ENCODE measurements at regions not wholly inside any gene's neighbourhood (a gene's known extent, or its start where the extent isn't known, plus 50 kb on each side); places are given as distances from the start of the nearest gene placed in this dataset.

DNA sequence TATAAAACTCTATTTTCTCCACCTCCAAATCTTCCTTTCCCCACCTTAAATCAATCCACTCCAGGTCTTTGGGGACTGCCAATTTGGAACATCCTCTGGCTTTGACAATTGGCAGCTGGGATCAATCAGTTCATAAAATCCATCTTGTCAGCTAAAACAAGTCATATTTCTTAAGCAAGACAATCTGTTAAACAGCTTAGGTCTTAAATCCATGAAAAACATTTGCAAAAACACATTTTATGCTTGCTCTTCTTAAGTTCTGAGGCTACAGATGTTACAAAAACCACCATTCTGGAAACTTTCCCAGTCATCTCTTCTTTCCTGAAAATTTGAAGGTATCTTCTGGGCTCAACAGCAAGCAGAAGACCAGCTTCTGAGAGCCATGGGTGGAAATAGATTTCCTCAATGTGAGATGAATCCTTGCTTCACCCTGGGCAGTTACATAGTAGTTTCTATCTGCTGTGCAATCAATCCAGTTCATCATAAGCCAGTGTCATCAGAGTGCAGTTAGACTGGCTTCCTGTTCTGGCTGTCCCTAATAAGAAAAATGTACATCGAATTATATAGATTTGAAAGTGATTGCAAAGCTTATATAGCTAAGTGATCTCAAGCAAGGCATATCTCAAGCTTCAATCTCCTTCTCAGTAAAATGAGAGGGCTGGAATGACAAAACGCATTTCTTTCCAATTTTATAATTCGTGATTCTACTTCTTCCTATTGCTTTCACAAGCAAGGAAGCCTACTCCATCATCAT, 402.7 kb upstream of the INTU start:
- Histone ChIP-seq H3K4me3 (replicated peaks in 1 of 3; ENCODE audit: insufficient read depth in 1 of 3, low read depth in 1 of 3, low read length in 3 of 3) (no peak overlapping the region), H2AFZ (ENCODE audit: low read depth, low read length) (no peak overlapping the region), H3K9me1 (replicated peaks; ENCODE audit: control insufficient read depth, extremely low read depth, insufficient read depth, low read length) (no peaks in the 10 kb centered on the region), H3K4me1 (ENCODE audit: control insufficient read depth, extremely low read depth, insufficient read depth, low read length) (no peaks in the 10 kb centered on the region), H3K27ac (ENCODE audit: insufficient read depth, low read depth, low read length) (no peak overlapping the region), H3K36me3 (ENCODE audit: control insufficient read depth in 2 of 2, extremely low read depth in 1 of 2, insufficient read depth in 2 of 2, low read length in 2 of 2) (no peaks in the 10 kb centered on the region), H3K9me3 (replicated peaks; ENCODE audit: control insufficient read depth, insufficient read depth, low read length) (peaks cover 2% of the 10 kb centered on the region), H4K20me1 (replicated peaks; ENCODE audit: control insufficient read depth, extremely low read depth, insufficient read depth, low read length) (no peaks in the 10 kb centered on the region), H3K27me3 (ENCODE audit: control insufficient read depth in 2 of 2, insufficient read depth in 2 of 2, low read length in 2 of 2) (no peaks in the 10 kb centered on the region), H3K4me2 (ENCODE audit: insufficient read depth, low read length) (no peak overlapping the region), H3K79me2 (ENCODE audit: control insufficient read depth, insufficient read depth, low read length) (no peaks in the 10 kb centered on the region), H3K9ac (replicated peaks; ENCODE audit: extremely low read depth, insufficient read depth, low read length) (no peak overlapping the region)
- BruUV-seq (replicated peaks) = no TSS peak
- dilution Hi-C loops (cut with MboI; ENCODE audit: extremely low pct_ligation_motif_present, low sequenced_read_pairs) = no loop called here
- FAIRE-seq = no peak
- intact Hi-C loops (cut with micrococcal nuclease) = no loop called here
- POLR2A ChIA-PET = no interaction called here
- no peak for TF ChIP-seq JUN (IDR thresholded peaks at IDR 0.05; ENCODE audit: borderline replicate concordance, insufficient read depth, insufficient read length, low read depth)
- DNase-seq (ENCODE audit: low read depth, low spot score) = no peak
- CTCF ChIA-PET = no interaction called here

DNA sequence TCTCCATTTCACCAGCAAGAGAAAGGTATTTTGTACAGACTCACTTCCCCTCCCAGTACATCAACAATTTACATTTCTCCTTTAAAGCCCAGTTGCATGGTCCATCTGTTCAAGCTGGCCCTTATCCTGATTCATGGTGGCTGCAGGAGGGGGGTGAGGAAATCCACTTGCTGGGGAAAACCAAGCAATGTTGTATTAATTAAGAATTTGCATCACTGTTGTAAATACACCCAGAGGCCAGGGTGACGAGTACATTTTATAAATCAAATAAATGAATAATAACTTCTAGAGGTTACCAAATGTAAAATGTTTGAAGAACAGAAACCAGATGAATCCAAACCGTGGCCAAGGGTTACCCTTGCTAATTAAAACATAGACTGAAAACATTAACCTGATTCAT, 395.9 kb upstream of the INTU start:
- Histone ChIP-seq H3K4me3 (replicated peaks in 1 of 3; ENCODE audit: insufficient read depth in 1 of 3, low read depth in 1 of 3, low read length in 3 of 3) (no peak overlapping the region), H3K9ac (replicated peaks; ENCODE audit: extremely low read depth, insufficient read depth, low read length) (no peak overlapping the region), H3K36me3 (ENCODE audit: control insufficient read depth in 2 of 2, extremely low read depth in 1 of 2, insufficient read depth in 2 of 2, low read length in 2 of 2) (no peaks in the 10 kb centered on the region), H4K20me1 (replicated peaks; ENCODE audit: control insufficient read depth, extremely low read depth, insufficient read depth, low read length) (no peaks in the 10 kb centered on the region), H3K27ac (ENCODE audit: insufficient read depth, low read depth, low read length) (no peak overlapping the region), H2AFZ (ENCODE audit: low read depth, low read length) (no peak overlapping the region), H3K4me1 (ENCODE audit: control insufficient read depth, extremely low read depth, insufficient read depth, low read length) (no peaks in the 10 kb centered on the region), H3K9me1 (replicated peaks; ENCODE audit: control insufficient read depth, extremely low read depth, insufficient read depth, low read length) (no peaks in the 10 kb centered on the region), H3K79me2 (ENCODE audit: control insufficient read depth, insufficient read depth, low read length) (no peaks in the 10 kb centered on the region), H3K9me3 (replicated peaks; ENCODE audit: control insufficient read depth, insufficient read depth, low read length) (peaks cover 5% of the 10 kb centered on the region), H3K4me2 (ENCODE audit: insufficient read depth, low read length) (no peak overlapping the region), H3K27me3 (ENCODE audit: control insufficient read depth in 2 of 2, insufficient read depth in 2 of 2, low read length in 2 of 2) (no peaks in the 10 kb centered on the region)
- CTCF ChIA-PET = no interaction called here
- FAIRE-seq (no peak), DNase-seq (ENCODE audit: low read depth, low spot score) (no peak)
- dilution Hi-C loops (cut with MboI; ENCODE audit: extremely low pct_ligation_motif_present, low sequenced_read_pairs) (no loop called here), intact Hi-C loops (cut with micrococcal nuclease) (no loop called here)
- TF ChIP-seq MAX (IDR thresholded peaks at IDR 0.05; ENCODE audit: insufficient read depth, insufficient read length) = no peak
- TF ChIP-seq, protein P1, sequence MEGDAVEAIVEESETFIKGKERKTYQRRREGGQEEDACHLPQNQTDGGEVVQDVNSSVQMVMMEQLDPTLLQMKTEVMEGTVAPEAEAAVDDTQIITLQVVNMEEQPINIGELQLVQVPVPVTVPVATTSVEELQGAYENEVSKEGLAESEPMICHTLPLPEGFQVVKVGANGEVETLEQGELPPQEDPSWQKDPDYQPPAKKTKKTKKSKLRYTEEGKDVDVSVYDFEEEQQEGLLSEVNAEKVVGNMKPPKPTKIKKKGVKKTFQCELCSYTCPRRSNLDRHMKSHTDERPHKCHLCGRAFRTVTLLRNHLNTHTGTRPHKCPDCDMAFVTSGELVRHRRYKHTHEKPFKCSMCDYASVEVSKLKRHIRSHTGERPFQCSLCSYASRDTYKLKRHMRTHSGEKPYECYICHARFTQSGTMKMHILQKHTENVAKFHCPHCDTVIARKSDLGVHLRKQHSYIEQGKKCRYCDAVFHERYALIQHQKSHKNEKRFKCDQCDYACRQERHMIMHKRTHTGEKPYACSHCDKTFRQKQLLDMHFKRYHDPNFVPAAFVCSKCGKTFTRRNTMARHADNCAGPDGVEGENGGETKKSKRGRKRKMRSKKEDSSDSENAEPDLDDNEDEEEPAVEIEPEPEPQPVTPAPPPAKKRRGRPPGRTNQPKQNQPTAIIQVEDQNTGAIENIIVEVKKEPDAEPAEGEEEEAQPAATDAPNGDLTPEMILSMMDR (IDR thresholded peaks at IDR 0.05; ENCODE audit: extremely low read depth in 1 of 2, insufficient read depth in 1 of 2, low read depth in 1 of 2, low read length in 2 of 2) = no peak
- TF ChIP-seq EZH2 (IDR thresholded peaks at IDR 0.05; ENCODE audit: borderline replicate concordance, low read depth, low read length, severe bottlenecking) = no peak
- no peak for TF ChIP-seq POLR2AphosphoS5 (IDR thresholded peaks at IDR 0.05; ENCODE audit: insufficient read depth, low read depth, low read length)
- no peak for TF ChIP-seq FOS (IDR thresholded peaks at IDR 0.05; ENCODE audit: borderline replicate concordance, insufficient read depth, low read length)
- TF ChIP-seq POLR2A (IDR thresholded peaks at IDR 0.05; ENCODE audit: low read depth, low read length) = no peak
- TF ChIP-seq GATA2 (IDR thresholded peaks at IDR 0.05; ENCODE audit: insufficient read depth, insufficient read length, low read depth, low read length) = no peak
- TF ChIP-seq JUN (IDR thresholded peaks at IDR 0.05; ENCODE audit: borderline replicate concordance, insufficient read depth, insufficient read length, low read depth) = no peak
- BruUV-seq (replicated peaks) = no TSS peak
- POLR2A ChIA-PET = no interaction called here
